IMR-90 (cell line): ENCODE measurements at regions not wholly inside any gene's neighbourhood (a gene's known extent, or its start where the extent isn't known, plus 50 kb on each side); places are given as distances from the start of the nearest gene placed in this dataset.

ENCODE experiments used
- ATAC-seq: fragments of 200-7000 bp; cut with Tn5 transposase; 2 replicates; pipeline ENCODE4 v1.9.1; 2020; ENCODE audit warnings: low read depth, mild to moderate bottlenecking, moderate library complexity
- BruUV-seq: library from RNA; stranded (reverse); fragments of 400-500 nt; replicated peaks from 2 replicates; lab custom pipeline; 2021; lab: Mats Ljungman, UMichigan
- CTCF ChIA-PET: fragments of 300-600 bp; formaldehyde crosslinking; extraction: SDS; loops from one replicate; lab custom pipeline; 2021; ENCODE audit warnings: antibody characterized with exemption; lab: Yijun Ruan, JAX
- POLR2A ChIA-PET: fragments of 300-600 bp; sonication (Branson Sonifier 250); formaldehyde crosslinking; loops from one replicate; lab custom pipeline; 2022; ENCODE audit warnings: antibody characterized with exemption; ENCODE audit not compliant: unreplicated experiment; lab: Charles Lee
- DNase-seq: peaks from one replicate; pipeline ENCODE4 v3.0.0; 2013
- H2AFZ ChIP-seq: replicated peaks from 2 replicates; pipeline ENCODE3; 2013; ENCODE audit warnings: low read length, mild to moderate bottlenecking; ENCODE audit not compliant: poor library complexity
- H2AK5ac ChIP-seq: 2 replicates; pipeline ENCODE4 v1.6.1; 2013; ENCODE audit warnings: low read depth, low read length, inconsistent platforms
- H2AK9ac ChIP-seq: replicated peaks from 2 replicates; pipeline ENCODE3; 2013; ENCODE audit warnings: mild to moderate bottlenecking, low read depth, low read length, moderate library complexity; ENCODE audit not compliant: poor library complexity
- H2BK120ac ChIP-seq: 2 replicates; pipeline ENCODE4 v1.6.1; 2013; ENCODE audit warnings: low read depth, low read length, inconsistent platforms
- H2BK15ac ChIP-seq: 3 replicates; pipeline ENCODE4 v1.6.1; 2013; ENCODE audit warnings: low read depth, low read length, inconsistent platforms
- H2BK20ac ChIP-seq: 2 replicates; pipeline ENCODE4 v1.6.1; 2013; ENCODE audit warnings: low read depth, mild to moderate bottlenecking, inconsistent platforms, low read length, moderate library complexity
- H2BK5ac ChIP-seq: 2 replicates; pipeline ENCODE4 v1.6.1; 2013; ENCODE audit warnings: mild to moderate bottlenecking, low read depth, low read length, inconsistent platforms; ENCODE audit not compliant: poor library complexity, severe bottlenecking
- H3K14ac ChIP-seq: replicated peaks from 2 replicates; pipeline ENCODE4 v1.6.1; 2013; ENCODE audit warnings: low read depth, low read length, inconsistent platforms
- H3K18ac ChIP-seq: 2 replicates; pipeline ENCODE4 v1.6.1; 2013; ENCODE audit warnings: low read depth, low read length, control low read depth
- H3K23ac ChIP-seq: 2 replicates; pipeline ENCODE4 v1.6.1; 2013; ENCODE audit warnings: low read depth, low read length, inconsistent platforms
- H3K27ac ChIP-seq: 2 replicates; pipeline ENCODE4 v1.5.1; 2013; ENCODE audit warnings: mild to moderate bottlenecking, control low read depth, low read length; ENCODE audit not compliant: insufficient read depth
- H3K27me3 ChIP-seq: 2 replicates; pipeline ENCODE4 v1.6.1; 2013; ENCODE audit warnings: low read length; ENCODE audit not compliant: control insufficient read depth, insufficient read depth
- H3K36me3 ChIP-seq: 2 replicates; pipeline ENCODE4 v1.6.1; 2013; ENCODE audit warnings: low read length, mixed read lengths; ENCODE audit not compliant: control insufficient read depth, insufficient read depth
- H3K4ac ChIP-seq: 2 replicates; pipeline ENCODE4 v1.6.1; 2013; ENCODE audit warnings: low read depth, low read length, inconsistent platforms
- H3K4me1 ChIP-seq: 2 replicates; pipeline ENCODE4 v1.6.1; 2013; ENCODE audit warnings: low read length, mixed read lengths; ENCODE audit not compliant: control insufficient read depth, insufficient read depth
- H3K4me2 ChIP-seq: 2 replicates; pipeline ENCODE4 v1.6.1; 2013; ENCODE audit warnings: low read depth, mild to moderate bottlenecking, control low read depth, low read length, moderate library complexity
- H3K4me3 ChIP-seq: 2 replicates; pipeline ENCODE4 v1.5.1; 2013; ENCODE audit warnings: low read depth, mild to moderate bottlenecking, control low read depth, low read length, moderate library complexity; ENCODE audit not compliant: insufficient read depth
- H3K56ac ChIP-seq: 2 replicates; pipeline ENCODE4 v1.6.1; 2013; ENCODE audit warnings: low read length, inconsistent platforms; ENCODE audit not compliant: insufficient read depth; ENCODE audit errors: extremely low read depth
- H3K79me1 ChIP-seq, 2 experiments: 2 replicates each; pipeline ENCODE4 v1.6.1; 2013; ENCODE audit warnings: low read length in 2 of 2, inconsistent platforms in 1 of 2, low read depth in 1 of 2
- H3K9ac ChIP-seq: 2 replicates; pipeline ENCODE4 v1.6.1; 2013; ENCODE audit warnings: low read depth, low read length, control low read depth
- H3K9me1 ChIP-seq: 2 replicates; pipeline ENCODE4 v1.6.1; 2013; ENCODE audit warnings: low read length, inconsistent platforms; ENCODE audit not compliant: insufficient read depth
- H3K9me3 ChIP-seq: 2 replicates; pipeline ENCODE4 v1.6.1; 2013; ENCODE audit warnings: low read length; ENCODE audit not compliant: control insufficient read depth, insufficient read depth
- H4K20me1 ChIP-seq: 2 replicates; pipeline ENCODE4 v1.6.1; 2013; ENCODE audit warnings: low read length, inconsistent platforms; ENCODE audit not compliant: insufficient read depth
- H4K5ac ChIP-seq: 2 replicates; pipeline ENCODE4 v1.6.1; 2013; ENCODE audit warnings: mild to moderate bottlenecking, low read depth, low read length, control low read depth
- H4K8ac ChIP-seq, 2 experiments: 2 replicates each; pipeline ENCODE4 v1.6.1; 2013; ENCODE audit warnings: low read depth in 2 of 2, low read length in 2 of 2, control low read depth in 1 of 2, inconsistent platforms in 1 of 2
- H4K91ac ChIP-seq: 2 replicates; pipeline ENCODE4 v1.6.1; 2013; ENCODE audit warnings: low read depth, low read length, inconsistent platforms; ENCODE audit not compliant: insufficient read depth
- CEBPB ChIP-seq: IDR thresholded peaks from 2 replicates; pipeline ENCODE4 v1.6.1; 2012; ENCODE audit warnings: low read depth, low read length, improper control_type of control experiment
- CHD1 ChIP-seq: IDR thresholded peaks from 2 replicates; pipeline ENCODE4 v1.6.1; 2012; ENCODE audit warnings: low read depth, low read length, improper control_type of control experiment
- FOS ChIP-seq: fragments of 150-350 bp; IDR thresholded peaks from 2 replicates; pipeline ENCODE4 v1.6.1; 2016; ENCODE audit warnings: low read depth, low read length
- MAZ ChIP-seq: IDR thresholded peaks from 2 replicates; pipeline ENCODE4 v1.6.1; 2012; ENCODE audit warnings: low read depth, mild to moderate bottlenecking, low read length, improper control_type of control experiment, moderate library complexity, borderline replicate concordance
- MXI1 ChIP-seq: IDR thresholded peaks from 2 replicates; pipeline ENCODE4 v1.6.1; 2012; ENCODE audit warnings: low read depth, mild to moderate bottlenecking, low read length, moderate library complexity, borderline replicate concordance
- NFE2L2 ChIP-seq: fragments of 150-350 bp; IDR thresholded peaks from 2 replicates; pipeline ENCODE4 v1.6.1; 2016; ENCODE audit warnings: low read depth, mild to moderate bottlenecking, low read length
- RAD21 ChIP-seq: IDR thresholded peaks from 2 replicates; pipeline ENCODE4 v1.6.1; 2012; ENCODE audit warnings: low read length, improper control_type of control experiment
- RCOR1 ChIP-seq: IDR thresholded peaks from 2 replicates; pipeline ENCODE4 v1.6.1; 2012; ENCODE audit warnings: mild to moderate bottlenecking, low read length, improper control_type of control experiment; ENCODE audit not compliant: insufficient replicate concordance
- RFX5 ChIP-seq: IDR thresholded peaks from 2 replicates; pipeline ENCODE4 v1.8.0; 2012; ENCODE audit warnings: low read depth, mild to moderate bottlenecking, low read length, moderate library complexity
- SMC3 ChIP-seq: fragments of 150-350 bp; IDR thresholded peaks from 2 replicates; pipeline ENCODE4 v1.6.1; 2016; ENCODE audit warnings: low read depth, mild to moderate bottlenecking, antibody characterized with exemption, low read length, moderate library complexity
- WGBS, 2 experiments: methylation state at CpG; one replicate each; pipeline versions ENCODE4 v1.1.5 to v1.1.7; 2013; ENCODE audit warnings: missing lambda C conversion rate in 2 of 2; ENCODE audit not compliant: insufficient read length in 1 of 2; ENCODE audit errors: extremely low coverage in 2 of 2; 5-methylcytosine and 5-hydroxymethylcytosine counted together
- dilution Hi-C: fragments of 300-500 bp; cut with HindIII; formaldehyde crosslinking; loops from one replicate; pipeline ENCODE4 v1.14.3; 2018; ENCODE audit warnings: low sequenced_read_pairs; ENCODE audit not compliant: unreplicated experiment
- in situ Hi-C: fragments of 300-500 bp; cut with MboI; formaldehyde crosslinking; loops from 3 replicates; pipeline ENCODE4 v1.14.3; 2019; ENCODE audit warnings: low sequenced_read_pairs, inconsistent platforms, mixed read lengths
- intact Hi-C: fragments of 100-400 bp; cut with micrococcal nuclease; formaldehyde crosslinking; loops from 2 replicates; pipeline ENCODE4 v1.10.0; 2022
- TF ChIP-seq, protein P1 (sequence below): fragments of 150-350 bp; IDR thresholded peaks from 2 replicates; pipeline ENCODE4 v1.6.1; 2017; ENCODE audit warnings: mild to moderate bottlenecking, antibody characterized with exemption, low read length, low read depth

DNA sequence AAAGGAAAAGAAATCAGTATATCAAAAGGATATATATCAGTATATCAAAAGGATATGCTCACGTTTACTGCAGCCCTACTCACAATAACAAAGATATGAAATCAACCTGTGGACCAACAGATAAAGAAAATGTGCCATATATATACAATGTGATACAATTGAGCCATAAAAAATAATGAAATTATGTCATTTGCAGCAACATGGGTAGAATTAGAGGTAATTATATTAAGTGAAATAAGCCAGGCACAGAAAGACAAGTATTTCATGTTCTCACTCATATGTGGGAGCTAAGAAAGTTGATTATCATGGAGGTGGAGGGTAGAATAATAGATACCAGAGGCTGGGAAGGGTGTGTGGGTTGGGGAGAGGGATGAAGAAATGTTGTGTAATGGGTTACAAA lies 102.9 kb upstream of the MARCKS start:
- in situ Hi-C loops (no loop called here), intact Hi-C loops (no loop called here), dilution Hi-C loops (no loop called here)
- no peak overlapping the region for H2AFZ ChIP-seq
- no peak overlapping the region for H2BK20ac ChIP-seq
- H3K9me3 ChIP-seq, result no peaks in the 10 kb centered on the region
- H3K18ac ChIP-seq, result no peak overlapping the region
- H3K36me3 ChIP-seq, result no peaks in the 10 kb centered on the region
- no peak overlapping the region for H4K91ac ChIP-seq
- no peak overlapping the region for H3K9ac ChIP-seq
- CTCF ChIA-PET, result no interaction called here
- no peaks in the 10 kb centered on the region for H3K79me1 ChIP-seq
- H3K4me1 ChIP-seq, result peaks cover 2% of the 10 kb centered on the region; the same call in 1 of the 2 replicates
- no TSS peak for BruUV-seq
- DNase-seq, result no peak
- TF ChIP-seq RCOR1 (no peak), MAZ (no peak), RAD21 (no peak), SMC3 (no peak), CEBPB (no peak), RFX5 (no peak), FOS (no peak), MXI1 (no peak), NFE2L2 (no peak), CHD1 (no peak)
- TF ChIP-seq, protein P1, sequence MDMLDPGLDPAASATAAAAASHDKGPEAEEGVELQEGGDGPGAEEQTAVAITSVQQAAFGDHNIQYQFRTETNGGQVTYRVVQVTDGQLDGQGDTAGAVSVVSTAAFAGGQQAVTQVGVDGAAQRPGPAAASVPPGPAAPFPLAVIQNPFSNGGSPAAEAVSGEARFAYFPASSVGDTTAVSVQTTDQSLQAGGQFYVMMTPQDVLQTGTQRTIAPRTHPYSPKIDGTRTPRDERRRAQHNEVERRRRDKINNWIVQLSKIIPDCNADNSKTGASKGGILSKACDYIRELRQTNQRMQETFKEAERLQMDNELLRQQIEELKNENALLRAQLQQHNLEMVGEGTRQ, result no peak
- no peak overlapping the region for H4K8ac ChIP-seq
- POLR2A ChIA-PET, result no interaction called here
- H4K5ac ChIP-seq, result no peak overlapping the region
- no peak overlapping the region for H2AK9ac ChIP-seq
- H3K27ac ChIP-seq, result no peak overlapping the region
- no peak overlapping the region for H2BK5ac ChIP-seq
- H2BK15ac ChIP-seq, result no peak overlapping the region
- H4K20me1 ChIP-seq, result no peaks in the 10 kb centered on the region
- H3K4ac ChIP-seq, result no peak overlapping the region
- WGBS, 2 experiments, result no CpG with 5 or more reads among the region's 1 CpG
- no peak overlapping the region for H3K4me2 ChIP-seq
- no peaks in the 10 kb centered on the region for H3K27me3 ChIP-seq
- H3K9me1 ChIP-seq, result no peaks in the 10 kb centered on the region
- no peak overlapping the region for H3K23ac ChIP-seq
- no peak for ATAC-seq
- H2BK120ac ChIP-seq, result no peak overlapping the region
- H3K14ac ChIP-seq, result no peak overlapping the region
- no peak overlapping the region for H2AK5ac ChIP-seq
- H3K56ac ChIP-seq, result no peak overlapping the region
- H3K4me3 ChIP-seq, result no peak overlapping the region
